ENCODE measurements at regions not wholly inside any gene's neighbourhood (a gene's known extent, or its start where the extent isn't known, plus 50 kb on each side); places are given as distances from the start of the nearest gene placed in this dataset.

- no peaks in the 10 kb centered on the region for H3K27me3 ChIP-seq
- H3K4me3 ChIP-seq, result no peak overlapping the region
- no peaks in the 10 kb centered on the region for H3K9me3 ChIP-seq
- TF ChIP-seq CTCF (IDR thresholded peaks at IDR 0.05), result no peak
- DNase-seq (no peak), ATAC-seq (peak; percentile 30)
- intact Hi-C loops (cut with DNase I), result loop anchor here in 1 of 2 donors (10.0 kb wide), 1 partner anchor 239 kb away; no protein-coding TSS in a partner anchor
- H3K4me1 ChIP-seq, result peaks cover 3 to 16% of the 10 kb centered on the region in 2 donors
- no peak overlapping the region for H3K27ac ChIP-seq
- H3K36me3 ChIP-seq, result no peaks in the 10 kb centered on the region
Measured at GRCh38 chr3:69435274-69436265, 49.7 kb upstream of the FRMD4B start.
